ENCODE measurements at regions not wholly inside any gene's neighbourhood (a gene's known extent, or its start where the extent isn't known, plus 50 kb on each side); places are given as distances from the start of the nearest gene placed in this dataset.
"Not testable (repeated sequence)": the region's sequence is repeated elsewhere in the genome, so short reads cannot be mapped to it uniquely, and the experiment has no call there.

- TF ChIP-seq, protein P1, sequence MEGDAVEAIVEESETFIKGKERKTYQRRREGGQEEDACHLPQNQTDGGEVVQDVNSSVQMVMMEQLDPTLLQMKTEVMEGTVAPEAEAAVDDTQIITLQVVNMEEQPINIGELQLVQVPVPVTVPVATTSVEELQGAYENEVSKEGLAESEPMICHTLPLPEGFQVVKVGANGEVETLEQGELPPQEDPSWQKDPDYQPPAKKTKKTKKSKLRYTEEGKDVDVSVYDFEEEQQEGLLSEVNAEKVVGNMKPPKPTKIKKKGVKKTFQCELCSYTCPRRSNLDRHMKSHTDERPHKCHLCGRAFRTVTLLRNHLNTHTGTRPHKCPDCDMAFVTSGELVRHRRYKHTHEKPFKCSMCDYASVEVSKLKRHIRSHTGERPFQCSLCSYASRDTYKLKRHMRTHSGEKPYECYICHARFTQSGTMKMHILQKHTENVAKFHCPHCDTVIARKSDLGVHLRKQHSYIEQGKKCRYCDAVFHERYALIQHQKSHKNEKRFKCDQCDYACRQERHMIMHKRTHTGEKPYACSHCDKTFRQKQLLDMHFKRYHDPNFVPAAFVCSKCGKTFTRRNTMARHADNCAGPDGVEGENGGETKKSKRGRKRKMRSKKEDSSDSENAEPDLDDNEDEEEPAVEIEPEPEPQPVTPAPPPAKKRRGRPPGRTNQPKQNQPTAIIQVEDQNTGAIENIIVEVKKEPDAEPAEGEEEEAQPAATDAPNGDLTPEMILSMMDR (IDR thresholded peaks at IDR 0.05; ENCODE audit: low read depth, low read length, poor library complexity, severe bottlenecking), result no peak
- TF ChIP-seq EZH2phosphoT487 (IDR thresholded peaks at IDR 0.05; ENCODE audit: borderline replicate concordance, low read length), result no peak
- Histone ChIP-seq H3K9me3 (ENCODE audit: control insufficient read depth, insufficient read depth, low read length) (no peaks in the 10 kb centered on the region), H3K9me2 (replicated peaks; ENCODE audit: control insufficient read depth, low read length) (no peaks in the 10 kb centered on the region), H3F3A (ENCODE audit: control insufficient read depth, insufficient read depth) (no peaks in the 10 kb centered on the region), H3K4me1 (ENCODE audit: control insufficient read depth, low read length) (no peaks in the 10 kb centered on the region), H3K79me2 (ENCODE audit: control insufficient read depth, low read length) (no peaks in the 10 kb centered on the region), H3K36me3 (ENCODE audit: control insufficient read depth, low read length) (no peaks in the 10 kb centered on the region), H3K4me3 (ENCODE audit: low read length) (no peak overlapping the region), H4K20me1 (ENCODE audit: control insufficient read depth, insufficient read depth, low read depth, low read length) (no peaks in the 10 kb centered on the region), H3K27me3 (ENCODE audit: control insufficient read depth, low read length) (peaks cover 16% of the 10 kb centered on the region; the same call in 1 of the 2 replicates), H3K4me2 (ENCODE audit: low read length) (no peak overlapping the region), H3K27ac (ENCODE audit: low read depth, low read length) (no peak overlapping the region)
Observed at GRCh38 chr1:112833806-112834205, 118.7 kb upstream of the PPM1J start.

DNA sequence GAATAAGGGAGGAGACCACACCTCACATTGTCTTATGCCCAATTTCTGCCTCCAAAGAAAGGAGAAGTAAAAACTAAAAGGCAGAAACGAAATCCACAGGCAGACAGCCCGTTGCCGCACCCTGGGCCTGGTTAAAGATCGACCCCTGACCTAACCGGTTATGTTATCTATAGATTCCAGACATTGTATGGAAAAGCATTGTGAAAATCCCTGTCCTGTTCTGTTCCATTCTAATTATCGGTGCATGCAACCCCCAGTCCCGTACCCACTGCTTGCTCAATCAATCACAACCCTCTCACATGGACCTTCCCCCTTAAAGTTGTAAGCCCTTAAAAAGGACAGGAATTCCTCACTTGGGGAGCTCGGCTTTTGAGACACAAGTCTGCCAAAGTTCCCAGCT, 117.1 kb upstream of the PPM1J start:
- peaks cover 15% of the 10 kb centered on the region; the same call in 1 of the 2 replicates for H3K27me3 ChIP-seq (ENCODE audit: control insufficient read depth, low read length)
- not testable (repeated sequence) for H3K36me3 ChIP-seq (ENCODE audit: control insufficient read depth, low read length); H3K27ac ChIP-seq (ENCODE audit: low read depth, low read length); H3K4me2 ChIP-seq (ENCODE audit: low read length); H3K4me1 ChIP-seq (ENCODE audit: control insufficient read depth, low read length); H3F3A ChIP-seq (ENCODE audit: control insufficient read depth, insufficient read depth); H3K9me3 ChIP-seq (ENCODE audit: control insufficient read depth, insufficient read depth, low read length); H4K20me1 ChIP-seq (ENCODE audit: control insufficient read depth, insufficient read depth, low read depth, low read length); H3K9me2 ChIP-seq (replicated peaks; ENCODE audit: control insufficient read depth, low read length); H3K79me2 ChIP-seq (ENCODE audit: control insufficient read depth, low read length); H3K4me3 ChIP-seq (ENCODE audit: low read length)

GRCh38 chr1:112829691-112830090, 114.6 kb upstream of the PPM1J start:
- H3K9me3 ChIP-seq (ENCODE audit: control insufficient read depth, insufficient read depth, low read length); H3F3A ChIP-seq (ENCODE audit: control insufficient read depth, insufficient read depth); H3K27me3 ChIP-seq (ENCODE audit: control insufficient read depth, low read length); H3K4me2 ChIP-seq (ENCODE audit: low read length); H3K27ac ChIP-seq (ENCODE audit: low read depth, low read length); H3K36me3 ChIP-seq (ENCODE audit: control insufficient read depth, low read length); H3K4me3 ChIP-seq (ENCODE audit: low read length); H4K20me1 ChIP-seq (ENCODE audit: control insufficient read depth, insufficient read depth, low read depth, low read length); H3K4me1 ChIP-seq (ENCODE audit: control insufficient read depth, low read length); H3K79me2 ChIP-seq (ENCODE audit: control insufficient read depth, low read length); H3K9me2 ChIP-seq (replicated peaks; ENCODE audit: control insufficient read depth, low read length): not testable (repeated sequence)

- H3K4me2 ChIP-seq (ENCODE audit: low read length), result no peak overlapping the region
- no peaks in the 10 kb centered on the region for H3K9me2 ChIP-seq (replicated peaks; ENCODE audit: control insufficient read depth, low read length)
- H3K36me3 ChIP-seq (ENCODE audit: control insufficient read depth, low read length), result no peaks in the 10 kb centered on the region
- no peaks in the 10 kb centered on the region for H4K20me1 ChIP-seq (ENCODE audit: control insufficient read depth, insufficient read depth, low read depth, low read length)
- TF ChIP-seq EZH2phosphoT487 (IDR thresholded peaks at IDR 0.05; ENCODE audit: borderline replicate concordance, low read length), result no peak
- TF ChIP-seq, protein P1 (IDR thresholded peaks at IDR 0.05; ENCODE audit: low read depth, low read length, poor library complexity, severe bottlenecking), result no peak
- H3K27ac ChIP-seq (ENCODE audit: low read depth, low read length), result no peak overlapping the region
- H3K4me1 ChIP-seq (ENCODE audit: control insufficient read depth, low read length), result no peaks in the 10 kb centered on the region
- H3K27me3 ChIP-seq (ENCODE audit: control insufficient read depth, low read length), result peaks cover 2% of the 10 kb centered on the region; the same call in 1 of the 2 replicates
- no peaks in the 10 kb centered on the region for H3K9me3 ChIP-seq (ENCODE audit: control insufficient read depth, insufficient read depth, low read length)
- no peaks in the 10 kb centered on the region for H3K79me2 ChIP-seq (ENCODE audit: control insufficient read depth, low read length)
- H3K4me3 ChIP-seq (ENCODE audit: low read length), result no peak overlapping the region
- H3F3A ChIP-seq (ENCODE audit: control insufficient read depth, insufficient read depth), result no peaks in the 10 kb centered on the region
Observed at GRCh38 chr1:112828716-112829115, 113.6 kb upstream of the PPM1J start.

DNA sequence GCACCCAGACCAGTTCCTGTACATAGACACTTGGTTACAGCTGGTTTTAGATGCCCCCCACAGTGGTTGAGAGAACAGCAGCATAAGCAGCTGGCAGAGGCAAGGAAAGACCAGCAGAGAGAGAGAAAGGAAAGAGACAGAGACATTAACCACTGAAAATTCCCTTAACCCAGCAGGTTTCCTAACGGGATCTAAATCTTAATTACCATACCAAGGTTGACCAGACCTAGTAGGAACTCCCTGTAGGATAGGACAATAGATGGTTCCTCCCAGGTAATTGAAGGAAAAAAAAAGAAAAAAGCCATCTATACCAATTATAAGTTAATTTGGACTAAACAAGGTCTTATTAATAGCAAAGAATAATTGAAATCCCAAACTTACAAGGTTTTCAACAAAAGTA, 112.3 kb upstream of the PPM1J start:
- H3K79me2 ChIP-seq (ENCODE audit: control insufficient read depth, low read length); H4K20me1 ChIP-seq (ENCODE audit: control insufficient read depth, insufficient read depth, low read depth, low read length); H3K4me1 ChIP-seq (ENCODE audit: control insufficient read depth, low read length); H3K9me3 ChIP-seq (ENCODE audit: control insufficient read depth, insufficient read depth, low read length); H3K27ac ChIP-seq (ENCODE audit: low read depth, low read length); H3K27me3 ChIP-seq (ENCODE audit: control insufficient read depth, low read length); H3K4me3 ChIP-seq (ENCODE audit: low read length); H3F3A ChIP-seq (ENCODE audit: control insufficient read depth, insufficient read depth); H3K36me3 ChIP-seq (ENCODE audit: control insufficient read depth, low read length); H3K4me2 ChIP-seq (ENCODE audit: low read length); H3K9me2 ChIP-seq (replicated peaks; ENCODE audit: control insufficient read depth, low read length): not testable (repeated sequence)
